CD4-positive, alpha-beta T cell (primary cell): ENCODE measurements at regions not wholly inside any gene's neighbourhood (a gene's known extent, or its start where the extent isn't known, plus 50 kb on each side); places are given as distances from the start of the nearest gene placed in this dataset.

Experiments used
- ATAC-seq: fragments of 200-7000 bp; cut with Tn5 transposase; one replicate; pipeline ENCODE4 v1.10.0; 2022; ENCODE audit warnings: mild to moderate bottlenecking; ENCODE audit not compliant: poor library complexity
- CTCF ChIA-PET: fragments of 350-600 bp; sonication (Branson Sonifier 250); formaldehyde crosslinking; loops from one replicate; lab custom pipeline; 2021; ENCODE audit warnings: antibody characterized with exemption, inconsistent platforms; lab: Charles Lee
- POLR2A ChIA-PET: fragments of 350-600 bp; sonication (Branson Sonifier 250); formaldehyde crosslinking; loops from one replicate; lab custom pipeline; 2021; ENCODE audit warnings: antibody characterized with exemption, inconsistent platforms; lab: Charles Lee
- DNase-seq, 14 experiments: peaks; one replicate each; pipeline ENCODE4 v3.0.0-alpha.2; 2013 to 2020; ENCODE audit warnings: mixed read lengths in 2 of 14
- H3K27ac ChIP-seq, 2 donors: one replicate each; pipeline versions ENCODE4 v1.5.1 to v1.7.0; 2013; ENCODE audit warnings: low read length in 2 of 2, low read depth in 1 of 2, mild to moderate bottlenecking in 1 of 2
- H3K27me3 ChIP-seq, 2 experiments: 1 replicate in 1 of 2; 2 replicates in 1 of 2; pipeline versions ENCODE4 v1.6.1 to v1.7.0; 2013; ENCODE audit warnings: low read length in 2 of 2, control low read depth in 1 of 2, mild to moderate bottlenecking in 1 of 2, moderate library complexity in 1 of 2; ENCODE audit not compliant: insufficient read depth in 2 of 2, control insufficient read depth in 1 of 2
- H3K36me3 ChIP-seq: one replicate; pipeline ENCODE4 v1.6.1; 2013; ENCODE audit warnings: low read length, control low read depth; ENCODE audit not compliant: insufficient read depth
- H3K4me1 ChIP-seq: one replicate; pipeline ENCODE4 v1.6.1; 2013; ENCODE audit warnings: low read length, control low read depth; ENCODE audit not compliant: insufficient read depth
- H3K4me3 ChIP-seq: one replicate; pipeline ENCODE4 v1.5.1; 2013; ENCODE audit warnings: mild to moderate bottlenecking, low read length, moderate library complexity
- H3K9me3 ChIP-seq, 2 experiments: 1 replicate in 1 of 2; 2 replicates in 1 of 2; pipeline versions ENCODE4 v1.6.1 to v1.7.0; 2013; ENCODE audit warnings: low read length in 2 of 2, mild to moderate bottlenecking in 2 of 2, control low read depth in 1 of 2, moderate library complexity in 1 of 2; ENCODE audit not compliant: control insufficient read depth in 1 of 2, insufficient read depth in 1 of 2
- H3K27ac Mint-ChIP-seq: one replicate; pipeline ENCODE4 v1.8.0; 2020; ENCODE audit warnings: mixed read lengths
- H3K27me3 Mint-ChIP-seq: one replicate; pipeline ENCODE4 v1.8.0; 2021; ENCODE audit warnings: mixed read lengths
- H3K36me3 Mint-ChIP-seq: one replicate; pipeline ENCODE4 v1.8.0; 2021; ENCODE audit warnings: low read depth, mixed read lengths
- H3K4me1 Mint-ChIP-seq: one replicate; pipeline ENCODE4 v1.8.0; 2021; ENCODE audit warnings: low read depth, mixed read lengths
- H3K4me3 Mint-ChIP-seq: one replicate; pipeline ENCODE4 v1.8.0; 2020; ENCODE audit warnings: mild to moderate bottlenecking, mixed read lengths
- H3K9me3 Mint-ChIP-seq: one replicate; pipeline ENCODE4 v1.8.0; 2020; ENCODE audit warnings: mixed read lengths
- intact Hi-C, 2 experiments: fragments of 100-400 bp; cut with DNase I in 1 of 2; cut with micrococcal nuclease in 1 of 2; formaldehyde crosslinking; loops; one replicate each; pipeline versions ENCODE4 v1.15.1 to v1.9.0; 2023 to 2025; cut with DNase I, micrococcal nuclease
- TF ChIP-seq, protein P1 (sequence below): fragments of 200-600 bp; IDR thresholded peaks from one replicate; pipeline ENCODE4 v1.8.0; 2022; ENCODE audit warnings: antibody characterized with exemption, mild to moderate bottlenecking

- DNase-seq (no peak), ATAC-seq (no peak)
- no peaks in the 10 kb centered on the region for H3K4me1 Mint-ChIP-seq
- H3K4me1 ChIP-seq, result no peaks in the 10 kb centered on the region
- no peaks in the 10 kb centered on the region for H3K9me3 Mint-ChIP-seq
- H3K9me3 ChIP-seq, result no peaks in the 10 kb centered on the region
- H3K27me3 ChIP-seq, result no peaks in the 10 kb centered on the region
- ChIA-PET POLR2A (no interaction called here), CTCF (no interaction called here)
- TF ChIP-seq, protein P1, sequence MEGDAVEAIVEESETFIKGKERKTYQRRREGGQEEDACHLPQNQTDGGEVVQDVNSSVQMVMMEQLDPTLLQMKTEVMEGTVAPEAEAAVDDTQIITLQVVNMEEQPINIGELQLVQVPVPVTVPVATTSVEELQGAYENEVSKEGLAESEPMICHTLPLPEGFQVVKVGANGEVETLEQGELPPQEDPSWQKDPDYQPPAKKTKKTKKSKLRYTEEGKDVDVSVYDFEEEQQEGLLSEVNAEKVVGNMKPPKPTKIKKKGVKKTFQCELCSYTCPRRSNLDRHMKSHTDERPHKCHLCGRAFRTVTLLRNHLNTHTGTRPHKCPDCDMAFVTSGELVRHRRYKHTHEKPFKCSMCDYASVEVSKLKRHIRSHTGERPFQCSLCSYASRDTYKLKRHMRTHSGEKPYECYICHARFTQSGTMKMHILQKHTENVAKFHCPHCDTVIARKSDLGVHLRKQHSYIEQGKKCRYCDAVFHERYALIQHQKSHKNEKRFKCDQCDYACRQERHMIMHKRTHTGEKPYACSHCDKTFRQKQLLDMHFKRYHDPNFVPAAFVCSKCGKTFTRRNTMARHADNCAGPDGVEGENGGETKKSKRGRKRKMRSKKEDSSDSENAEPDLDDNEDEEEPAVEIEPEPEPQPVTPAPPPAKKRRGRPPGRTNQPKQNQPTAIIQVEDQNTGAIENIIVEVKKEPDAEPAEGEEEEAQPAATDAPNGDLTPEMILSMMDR, result no peak
- no peak overlapping the region for H3K27ac Mint-ChIP-seq
- H3K36me3 Mint-ChIP-seq, result no peaks in the 10 kb centered on the region
- no peaks in the 10 kb centered on the region for H3K36me3 ChIP-seq
- no peak overlapping the region for H3K4me3 Mint-ChIP-seq
- no peaks in the 10 kb centered on the region for H3K27me3 Mint-ChIP-seq
- no peak overlapping the region for H3K27ac ChIP-seq
- no peak overlapping the region for H3K4me3 ChIP-seq
- intact Hi-C loops, result no loop called here
Observed at GRCh38 chr9:27925815-27926214, 352.5 kb upstream of the C9orf72 start.

- Mint-ChIP-seq H3K27me3 (no peaks in the 10 kb centered on the region), H3K36me3 (no peaks in the 10 kb centered on the region), H3K4me3 (no peak overlapping the region), H3K4me1 (no peaks in the 10 kb centered on the region), H3K9me3 (no peaks in the 10 kb centered on the region), H3K27ac (no peak overlapping the region)
- DNase-seq (no peak), ATAC-seq (no peak)
- POLR2A ChIA-PET, result no interaction called here
- CTCF ChIA-PET, result no interaction called here
- no peak overlapping the region for H3K27ac ChIP-seq
- H3K9me3 ChIP-seq, result no peaks in the 10 kb centered on the region
- no peaks in the 10 kb centered on the region for H3K36me3 ChIP-seq
- intact Hi-C loops, result no loop called here
- H3K27me3 ChIP-seq, result no peaks in the 10 kb centered on the region
- TF ChIP-seq, protein P1, result no peak
- H3K4me1 ChIP-seq, result no peaks in the 10 kb centered on the region
- H3K4me3 ChIP-seq, result no peak overlapping the region
Observed at GRCh38 chr9:27929841-27930240, 356.6 kb upstream of the C9orf72 start.

GRCh38 chr9:27933210-27934025 is 360.1 kb upstream of the C9orf72 start:
- H3K27me3 ChIP-seq, result no peaks in the 10 kb centered on the region
- no peak overlapping the region for H3K27ac ChIP-seq
- ChIA-PET CTCF (no interaction called here), POLR2A (no interaction called here)
- H3K27me3 Mint-ChIP-seq, result no peaks in the 10 kb centered on the region
- intact Hi-C loops, result no loop called here
- TF ChIP-seq, protein P1, result no peak
- peaks cover 2% of the 10 kb centered on the region for H3K9me3 Mint-ChIP-seq
- H3K36me3 Mint-ChIP-seq, result no peaks in the 10 kb centered on the region
- no peak for DNase-seq
- H3K4me1 ChIP-seq, result no peaks in the 10 kb centered on the region
- no peak for ATAC-seq
- no peaks in the 10 kb centered on the region for H3K36me3 ChIP-seq
- H3K4me1 Mint-ChIP-seq, result no peaks in the 10 kb centered on the region
- H3K4me3 Mint-ChIP-seq, result no peak overlapping the region
- no peak overlapping the region for H3K27ac Mint-ChIP-seq
- H3K4me3 ChIP-seq, result no peak overlapping the region
- no peaks in the 10 kb centered on the region for H3K9me3 ChIP-seq
